ENCODE measurements at regions not wholly inside any gene's neighbourhood (a gene's known extent, or its start where the extent isn't known, plus 50 kb on each side); places are given as distances from the start of the nearest gene placed in this dataset.
"Not testable (repeated sequence)": the region's sequence is repeated elsewhere in the genome, so short reads cannot be mapped to it uniquely, and the experiment has no call there.

GRCh38 chr22:22366537-22366936 lies 122.0 kb downstream of the VPREB1 start:
- DNase-seq (ENCODE audit: low spot score): no peak
- H3K27ac ChIP-seq: no peak overlapping the region
- TF ChIP-seq, protein P1, sequence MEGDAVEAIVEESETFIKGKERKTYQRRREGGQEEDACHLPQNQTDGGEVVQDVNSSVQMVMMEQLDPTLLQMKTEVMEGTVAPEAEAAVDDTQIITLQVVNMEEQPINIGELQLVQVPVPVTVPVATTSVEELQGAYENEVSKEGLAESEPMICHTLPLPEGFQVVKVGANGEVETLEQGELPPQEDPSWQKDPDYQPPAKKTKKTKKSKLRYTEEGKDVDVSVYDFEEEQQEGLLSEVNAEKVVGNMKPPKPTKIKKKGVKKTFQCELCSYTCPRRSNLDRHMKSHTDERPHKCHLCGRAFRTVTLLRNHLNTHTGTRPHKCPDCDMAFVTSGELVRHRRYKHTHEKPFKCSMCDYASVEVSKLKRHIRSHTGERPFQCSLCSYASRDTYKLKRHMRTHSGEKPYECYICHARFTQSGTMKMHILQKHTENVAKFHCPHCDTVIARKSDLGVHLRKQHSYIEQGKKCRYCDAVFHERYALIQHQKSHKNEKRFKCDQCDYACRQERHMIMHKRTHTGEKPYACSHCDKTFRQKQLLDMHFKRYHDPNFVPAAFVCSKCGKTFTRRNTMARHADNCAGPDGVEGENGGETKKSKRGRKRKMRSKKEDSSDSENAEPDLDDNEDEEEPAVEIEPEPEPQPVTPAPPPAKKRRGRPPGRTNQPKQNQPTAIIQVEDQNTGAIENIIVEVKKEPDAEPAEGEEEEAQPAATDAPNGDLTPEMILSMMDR (conservative IDR thresholded peaks at IDR 0.05; ENCODE audit: low read depth): no peak
- POLR2A ChIA-PET (ENCODE audit: low non-redundant PET): no interaction called here
- CTCF ChIA-PET: no interaction called here

DNA sequence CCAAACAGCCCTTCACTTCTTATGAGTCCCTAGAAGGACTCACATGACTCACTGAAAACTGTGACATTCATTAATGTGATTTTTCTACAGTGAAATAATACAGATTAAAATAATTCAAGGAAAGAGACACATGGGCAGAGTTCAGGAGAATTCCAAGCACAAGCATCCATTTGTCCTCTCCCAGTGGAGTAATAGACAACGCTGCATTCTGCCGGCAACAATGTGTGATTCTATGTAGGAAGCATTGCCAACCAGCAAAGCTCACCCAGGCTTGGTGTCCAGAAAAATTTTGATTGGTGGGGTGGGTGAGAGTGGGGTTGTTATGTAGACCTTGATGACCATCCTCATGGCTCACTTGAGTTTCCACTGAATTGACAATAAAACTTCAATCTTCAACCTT lies 123.9 kb downstream of the VPREB1 start:
- POLR2A ChIA-PET (ENCODE audit: low non-redundant PET): no interaction called here
- no peak overlapping the region for H3K27ac ChIP-seq

GRCh38 chr22:22369219-22369963 lies 124.8 kb downstream of the VPREB1 start:
- DNase-seq (ENCODE audit: low spot score); H3K27ac ChIP-seq; CTCF ChIA-PET; POLR2A ChIA-PET (ENCODE audit: low non-redundant PET): not testable (repeated sequence)

More for the DNA sequence above, 123.9 kb downstream of the VPREB1 start:
- no peak for DNase-seq (ENCODE audit: low spot score)
- TF ChIP-seq, protein P1 (conservative IDR thresholded peaks at IDR 0.05; ENCODE audit: low read depth): no peak
- CTCF ChIA-PET: interaction anchor here (0.7 kb wide), 1 partner anchor 17 kb away, joined by 4 read pairs; no protein-coding TSS in a partner anchor

DNA sequence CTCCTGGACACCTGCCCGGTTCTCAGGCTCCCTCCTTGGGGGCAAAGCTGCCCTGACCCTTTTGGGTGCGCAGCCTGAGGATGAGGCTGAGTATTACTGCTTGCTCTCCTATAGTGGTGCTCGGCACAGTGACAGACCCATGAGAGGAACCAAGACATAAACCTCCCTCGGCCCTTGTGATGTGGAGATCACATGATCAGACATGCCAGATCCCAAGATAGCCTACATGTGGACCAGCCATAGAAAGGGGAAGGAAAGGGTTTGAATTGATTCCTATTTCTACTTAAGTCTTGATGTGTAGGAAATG lies 125.3 kb downstream of the VPREB1 start:
- CTCF ChIA-PET: no interaction called here
- H3K27ac ChIP-seq: no peak overlapping the region

GRCh38 chr22:22371031-22371541 lies 126.5 kb downstream of the VPREB1 start:
- POLR2A ChIA-PET (ENCODE audit: low non-redundant PET): no interaction called here
- no peak overlapping the region for H3K27ac ChIP-seq
- no peak for DNase-seq (ENCODE audit: low spot score)
- CTCF ChIA-PET: no interaction called here
- TF ChIP-seq, protein P1 (conservative IDR thresholded peaks at IDR 0.05; ENCODE audit: low read depth): no peak

More for the DNA sequence above, 125.3 kb downstream of the VPREB1 start:
- POLR2A ChIA-PET (ENCODE audit: low non-redundant PET): no interaction called here
- TF ChIP-seq, protein P1 (conservative IDR thresholded peaks at IDR 0.05; ENCODE audit: low read depth): no peak
- DNase-seq (ENCODE audit: low spot score): no peak

DNA sequence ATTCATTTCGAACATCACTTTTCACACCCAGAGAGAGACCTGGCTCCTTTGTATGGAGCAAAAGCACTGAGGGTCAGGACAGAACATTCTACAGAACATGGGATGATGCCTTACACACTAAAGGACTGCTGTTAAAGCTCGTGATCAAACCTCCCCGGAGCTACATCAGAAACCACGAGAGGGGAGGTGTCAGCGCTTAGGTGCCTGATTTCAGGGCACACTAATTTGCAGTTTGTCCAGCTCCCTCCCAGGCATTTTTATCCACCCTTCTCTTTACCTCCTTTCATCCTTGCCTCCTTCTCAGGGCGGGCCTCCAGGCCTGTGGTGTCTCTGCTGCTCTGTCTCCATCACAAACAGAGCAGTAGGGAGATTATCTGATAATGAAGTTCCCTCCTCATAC lies 127.5 kb downstream of the VPREB1 start:
- no peak for DNase-seq (ENCODE audit: low spot score)
- ChIA-PET CTCF (no interaction called here), POLR2A (ENCODE audit: low non-redundant PET) (no interaction called here)
- TF ChIP-seq, protein P1 (conservative IDR thresholded peaks at IDR 0.05; ENCODE audit: low read depth): no peak
- no peak overlapping the region for H3K27ac ChIP-seq

- TF ChIP-seq, protein P1 (conservative IDR thresholded peaks at IDR 0.05; ENCODE audit: low read depth): no peak
Measured at GRCh38 chr22:22374163-22374562, 129.6 kb downstream of the VPREB1 start.

More at GRCh38 chr22:22374163-22374562, 129.6 kb downstream of the VPREB1 start:
- ChIA-PET CTCF (no interaction called here), POLR2A (ENCODE audit: low non-redundant PET) (no interaction called here)
- H3K27ac ChIP-seq: no peak overlapping the region
- no peak for DNase-seq (ENCODE audit: low spot score)

Data from RWPE1 (cell line).